Mucosa of descending colon (tissue), 3 donors: ENCODE measurements at regions not wholly inside any gene's neighbourhood (a gene's known extent, or its start where the extent isn't known, plus 50 kb on each side); places are given as distances from the start of the nearest gene placed in this dataset.

Experiments used
- ATAC-seq: fragments of 200-7000 bp; cut with Tn5 transposase; one replicate; pipeline ENCODE4 v1.9.1; 2020; ENCODE audit warnings: mild to moderate bottlenecking, moderate library complexity
- DNase-seq, 3 donors: peaks; one replicate each; pipeline ENCODE4 v3.0.0-alpha.2; 2020
- H3K36me3 ChIP-seq: fragments of 200-600 bp; one replicate; pipeline ENCODE4 v1.8.0; 2021; ENCODE audit warnings: low read depth, mild to moderate bottlenecking
- H3K4me1 ChIP-seq: fragments of 200-600 bp; one replicate; pipeline ENCODE4 v1.8.0; 2021; ENCODE audit warnings: low read depth, mild to moderate bottlenecking
- H3K4me3 ChIP-seq: fragments of 200-600 bp; one replicate; pipeline ENCODE4 v1.8.0; 2021; ENCODE audit warnings: mild to moderate bottlenecking
- H3K9me3 ChIP-seq: fragments of 200-600 bp; one replicate; pipeline ENCODE4 v1.8.0; 2021; ENCODE audit warnings: mild to moderate bottlenecking
- intact Hi-C, 2 donors: fragments of 100-400 bp; cut with DNase I in 1 of 2; cut with micrococcal nuclease in 1 of 2; formaldehyde crosslinking; loops; one replicate each; pipeline versions ENCODE4 v1.11.0 to v1.11.1; 2022; cut with DNase I, micrococcal nuclease
- TF ChIP-seq, protein P1 (sequence below): fragments of 200-600 bp; IDR thresholded peaks from one replicate; pipeline ENCODE4 v1.8.0; 2022; ENCODE audit warnings: antibody characterized with exemption, mild to moderate bottlenecking
- donor health status: DM: no; HTN: no; CAD: no; lungs with moderate emphysema.
- donor health status: DM: no; HTN: no; CAD: no.
- donor health status: DM: no; HTN: yes; CAD: no.

- TF ChIP-seq, protein P1, sequence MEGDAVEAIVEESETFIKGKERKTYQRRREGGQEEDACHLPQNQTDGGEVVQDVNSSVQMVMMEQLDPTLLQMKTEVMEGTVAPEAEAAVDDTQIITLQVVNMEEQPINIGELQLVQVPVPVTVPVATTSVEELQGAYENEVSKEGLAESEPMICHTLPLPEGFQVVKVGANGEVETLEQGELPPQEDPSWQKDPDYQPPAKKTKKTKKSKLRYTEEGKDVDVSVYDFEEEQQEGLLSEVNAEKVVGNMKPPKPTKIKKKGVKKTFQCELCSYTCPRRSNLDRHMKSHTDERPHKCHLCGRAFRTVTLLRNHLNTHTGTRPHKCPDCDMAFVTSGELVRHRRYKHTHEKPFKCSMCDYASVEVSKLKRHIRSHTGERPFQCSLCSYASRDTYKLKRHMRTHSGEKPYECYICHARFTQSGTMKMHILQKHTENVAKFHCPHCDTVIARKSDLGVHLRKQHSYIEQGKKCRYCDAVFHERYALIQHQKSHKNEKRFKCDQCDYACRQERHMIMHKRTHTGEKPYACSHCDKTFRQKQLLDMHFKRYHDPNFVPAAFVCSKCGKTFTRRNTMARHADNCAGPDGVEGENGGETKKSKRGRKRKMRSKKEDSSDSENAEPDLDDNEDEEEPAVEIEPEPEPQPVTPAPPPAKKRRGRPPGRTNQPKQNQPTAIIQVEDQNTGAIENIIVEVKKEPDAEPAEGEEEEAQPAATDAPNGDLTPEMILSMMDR, result no peak
Observed at GRCh38 chr2:45250176-45250575, 240.9 kb upstream of the SIX2 start.

GRCh38 chr2:45248214-45248613, 239.0 kb upstream of the SIX2 start:
- Histone ChIP-seq H3K4me3 (no peak overlapping the region), H3K9me3 (no peaks in the 10 kb centered on the region), H3K36me3 (no peaks in the 10 kb centered on the region), H3K4me1 (no peaks in the 10 kb centered on the region)
- no peak for DNase-seq
- no peak for ATAC-seq
- intact Hi-C loops, result no loop called here
- TF ChIP-seq, protein P1, result no peak

More at GRCh38 chr2:45250176-45250575, 240.9 kb upstream of the SIX2 start:
- ATAC-seq (no peak), DNase-seq (no peak)
- Histone ChIP-seq H3K4me1 (no peaks in the 10 kb centered on the region), H3K9me3 (no peaks in the 10 kb centered on the region), H3K36me3 (no peaks in the 10 kb centered on the region), H3K4me3 (no peak overlapping the region)
- intact Hi-C loops, result no loop called here

- Histone ChIP-seq H3K4me3 (no peak overlapping the region), H3K4me1 (no peaks in the 10 kb centered on the region), H3K9me3 (no peaks in the 10 kb centered on the region), H3K36me3 (no peaks in the 10 kb centered on the region)
- DNase-seq (no peak), ATAC-seq (no peak)
- intact Hi-C loops, result no loop called here
- TF ChIP-seq, protein P1, result no peak
Observed at GRCh38 chr2:45244928-45245327, 235.7 kb upstream of the SIX2 start.

- H3K36me3 ChIP-seq, result no peaks in the 10 kb centered on the region
- ATAC-seq (no peak), DNase-seq (no peak)
- no peaks in the 10 kb centered on the region for H3K4me1 ChIP-seq
- no peaks in the 10 kb centered on the region for H3K9me3 ChIP-seq
- TF ChIP-seq, protein P1, result no peak
- H3K4me3 ChIP-seq, result no peak overlapping the region
- intact Hi-C loops, result no loop called here
Observed at GRCh38 chr2:45242161-45242741, 233.0 kb upstream of the SIX2 start.

DNA sequence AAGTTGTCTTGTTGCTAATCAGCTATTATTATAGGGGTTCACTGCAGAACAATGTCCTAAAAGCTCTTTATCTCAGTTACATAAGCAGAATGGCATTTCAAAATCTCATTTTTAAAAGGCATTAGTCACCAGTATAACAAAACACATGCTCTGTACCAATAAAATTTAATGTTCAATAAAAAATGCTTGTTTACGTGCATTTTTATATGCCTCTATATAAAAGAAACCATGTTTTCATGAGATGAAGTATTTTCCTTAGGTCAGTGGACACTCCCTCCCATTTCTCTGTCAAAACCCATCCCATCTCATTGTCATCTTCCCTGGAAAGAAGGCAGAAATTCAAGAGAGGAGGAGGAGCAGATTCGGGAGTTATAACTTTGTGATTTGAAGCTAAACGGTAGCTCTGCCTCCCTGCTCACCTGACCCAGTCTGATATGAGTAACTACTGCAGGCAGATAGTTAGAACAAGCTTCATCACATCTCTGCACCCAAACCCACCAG, 231.9 kb upstream of the SIX2 start:
- DNase-seq (no peak), ATAC-seq (no peak)
- Histone ChIP-seq H3K4me1 (no peaks in the 10 kb centered on the region), H3K4me3 (no peak overlapping the region), H3K9me3 (no peaks in the 10 kb centered on the region), H3K36me3 (no peaks in the 10 kb centered on the region)
- intact Hi-C loops, result no loop called here
- TF ChIP-seq, protein P1, result no peak
